GM18861 (cell line): ENCODE measurements at regions not wholly inside any gene's neighbourhood (a gene's known extent, or its start where the extent isn't known, plus 50 kb on each side); places are given as distances from the start of the nearest gene placed in this dataset.
"Not testable (repeated sequence)": the region's sequence is repeated elsewhere in the genome, so short reads cannot be mapped to it uniquely, and the experiment has no call there.

Experiments used
- ATAC-seq: cut with Tn5 transposase; IDR thresholded peaks from one replicate; pipeline ENCODE4 v1.9.1; 2021; ENCODE audit not compliant: unreplicated experiment

DNA sequence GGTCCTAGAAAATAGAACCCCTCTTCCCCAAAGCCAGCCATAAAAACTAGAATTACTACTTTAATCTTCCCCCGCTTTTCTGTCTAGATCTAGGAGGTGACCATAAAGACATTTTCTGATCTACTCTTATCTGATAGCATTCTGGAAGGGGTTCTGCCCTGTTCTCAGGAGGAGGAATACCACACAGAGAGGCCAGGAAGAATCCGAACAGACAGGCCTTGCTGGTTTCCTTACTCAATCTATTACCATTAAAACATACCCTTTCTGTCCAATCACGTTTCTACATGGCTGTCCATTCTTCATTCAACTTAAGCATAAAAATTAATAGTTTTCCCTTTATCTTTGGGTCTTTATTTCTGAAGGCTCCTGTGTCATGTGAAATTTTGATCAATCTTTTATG lies 198.7 kb downstream of the GPAT3 start:
- no peak for ATAC-seq

DNA sequence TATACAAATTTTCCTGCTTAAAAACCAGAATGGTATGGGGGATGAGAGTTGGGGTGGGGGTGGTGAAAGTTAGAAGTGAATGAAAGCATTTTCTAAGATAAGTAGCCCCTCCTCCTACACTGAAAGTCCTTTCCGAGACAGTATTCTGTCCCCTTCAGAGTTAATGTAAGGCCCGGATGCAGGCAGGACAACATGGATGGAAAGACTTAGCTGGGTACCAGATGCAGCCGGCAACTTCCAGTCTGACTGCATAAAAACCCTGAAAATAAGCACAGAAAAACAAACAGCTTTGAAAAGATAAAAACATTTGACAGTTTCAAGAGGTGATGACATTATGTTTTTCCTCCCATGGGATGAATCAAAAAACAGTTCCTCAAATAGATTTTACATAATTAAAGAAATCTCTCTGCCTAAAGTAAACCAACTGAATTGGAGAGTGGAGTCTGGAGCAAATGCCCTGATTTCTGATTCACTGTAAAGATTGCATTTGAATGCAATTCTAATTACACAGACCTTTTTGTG lies 196.3 kb downstream of the GPAT3 start:
- no peak for ATAC-seq

DNA sequence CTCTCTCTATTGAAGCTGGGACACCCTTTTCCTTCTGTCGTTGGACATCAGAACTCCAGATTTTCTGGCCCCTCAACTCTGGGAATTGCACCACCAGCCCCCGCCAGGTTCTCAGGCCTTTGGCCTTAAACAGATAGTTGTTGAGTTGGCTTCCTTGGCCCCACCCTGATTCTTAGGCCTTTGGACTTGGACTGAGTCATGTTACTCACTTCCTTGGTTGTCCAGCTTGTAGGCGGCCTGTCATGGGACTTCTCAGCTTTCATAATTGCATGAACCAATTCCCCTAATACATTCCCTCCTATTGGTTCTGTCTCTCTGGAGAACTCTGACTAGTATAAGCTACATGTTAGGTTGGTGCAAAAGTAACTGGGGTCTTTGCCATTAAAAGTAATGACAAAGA lies 195.7 kb downstream of the GPAT3 start:
- ATAC-seq = no peak

DNA sequence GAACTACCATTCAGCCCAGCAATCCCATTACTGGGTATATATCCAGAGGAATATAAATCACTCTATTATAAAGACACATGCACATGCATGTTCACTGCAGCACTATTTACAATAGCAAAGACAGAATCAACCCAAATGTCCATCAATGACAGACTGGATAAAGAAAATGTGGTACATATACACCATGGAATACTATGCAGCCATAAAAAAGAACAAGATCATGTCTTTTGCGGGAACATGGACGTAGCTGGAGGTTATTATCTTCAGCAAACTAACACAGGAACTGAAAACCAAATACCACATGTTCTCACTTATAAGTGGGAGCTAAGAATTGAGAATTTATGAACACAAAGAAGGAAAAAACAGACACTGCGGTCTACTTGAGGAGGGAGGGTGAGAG lies 195.1 kb downstream of the GPAT3 start:
- ATAC-seq = not testable (repeated sequence)

- ATAC-seq = no peak
Observed at GRCh38 chr4:83728191-83728590, 192.3 kb downstream of the GPAT3 start.

DNA sequence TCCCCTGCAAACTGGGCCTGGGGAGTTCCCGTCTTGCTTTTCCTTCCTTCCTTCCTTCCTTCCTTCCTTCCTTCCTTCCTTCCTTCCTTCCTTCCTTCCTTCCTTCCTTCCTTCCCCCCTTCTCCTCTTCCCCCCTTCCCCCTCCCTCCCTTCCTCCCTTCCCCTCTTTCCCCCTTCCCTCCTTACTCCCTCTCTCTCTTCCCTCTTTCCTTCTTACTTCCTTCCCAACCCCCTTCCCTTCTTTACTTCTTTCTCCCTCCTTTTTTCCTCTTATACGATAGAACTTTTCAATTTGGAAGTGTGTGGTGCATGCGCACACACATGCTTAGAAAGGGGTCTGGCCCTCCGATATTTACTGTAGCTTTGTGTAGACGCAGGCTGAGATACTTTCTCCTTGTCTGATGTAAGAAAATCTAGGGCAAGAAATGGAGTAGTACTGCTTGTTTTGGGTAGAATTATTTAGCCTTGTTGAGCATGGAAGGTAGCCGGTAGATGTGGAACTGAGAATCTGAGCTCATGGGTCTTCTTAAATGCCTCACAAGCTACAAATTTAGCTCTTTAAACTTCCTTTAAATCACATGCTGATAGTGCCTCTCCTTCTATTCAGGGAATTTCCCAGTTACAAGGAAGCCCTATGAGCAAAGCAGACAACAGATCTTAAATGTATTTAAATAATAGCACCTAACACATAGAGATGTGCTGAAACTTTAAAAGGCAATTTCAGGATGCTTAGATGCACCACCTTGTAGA lies 189.6 kb downstream of the GPAT3 start:
- ATAC-seq = no peak

GRCh38 chr4:83724485-83725335 lies 188.8 kb downstream of the GPAT3 start:
- ATAC-seq = no peak

GRCh38 chr4:83723609-83724008 lies 187.7 kb downstream of the GPAT3 start:
- ATAC-seq = no peak

DNA sequence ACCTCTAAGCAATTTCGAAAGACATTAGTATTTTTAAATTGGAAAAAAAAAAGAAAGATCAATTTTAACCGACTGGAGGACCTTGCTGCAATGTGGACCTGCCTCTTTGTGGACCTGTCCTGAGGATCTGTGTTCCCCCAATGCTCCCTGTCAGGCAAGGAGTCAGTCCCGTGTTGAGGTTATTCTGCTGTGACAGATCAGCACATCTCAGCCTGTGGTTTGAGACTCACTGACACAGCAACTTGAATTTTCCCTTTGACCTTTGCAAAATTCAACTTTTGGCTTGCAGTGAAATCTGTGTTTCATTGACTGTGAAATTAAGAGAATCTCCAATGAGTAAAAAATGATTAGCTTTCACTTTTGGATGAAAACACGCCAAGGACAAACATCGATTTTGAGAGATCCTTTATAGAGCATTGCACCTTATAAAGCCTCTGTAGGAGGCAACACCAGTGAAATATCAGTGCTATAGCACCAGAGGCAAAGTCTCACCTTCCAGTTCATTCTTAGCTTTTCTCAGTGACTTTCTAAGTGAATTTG lies 186.9 kb downstream of the GPAT3 start:
- no peak for ATAC-seq

DNA sequence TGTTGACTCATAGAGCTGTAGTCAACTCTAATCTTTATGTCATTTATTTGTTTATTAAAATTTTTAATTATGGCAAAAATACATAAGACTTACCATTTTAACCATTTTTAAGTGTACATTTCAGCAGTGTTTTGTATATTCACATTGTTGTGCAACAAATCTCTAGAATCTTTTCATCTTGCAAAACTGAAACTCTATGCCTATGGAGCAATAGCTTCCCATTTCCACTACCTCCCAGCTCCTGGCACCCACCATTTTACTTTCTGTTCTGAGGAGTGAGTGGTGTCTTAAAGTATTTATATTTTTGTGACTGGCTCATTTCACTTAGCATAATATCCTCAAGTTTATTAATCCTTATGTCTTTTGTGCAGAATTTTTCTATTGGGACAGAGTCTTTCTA lies 181.0 kb downstream of the GPAT3 start:
- ATAC-seq = no peak

DNA sequence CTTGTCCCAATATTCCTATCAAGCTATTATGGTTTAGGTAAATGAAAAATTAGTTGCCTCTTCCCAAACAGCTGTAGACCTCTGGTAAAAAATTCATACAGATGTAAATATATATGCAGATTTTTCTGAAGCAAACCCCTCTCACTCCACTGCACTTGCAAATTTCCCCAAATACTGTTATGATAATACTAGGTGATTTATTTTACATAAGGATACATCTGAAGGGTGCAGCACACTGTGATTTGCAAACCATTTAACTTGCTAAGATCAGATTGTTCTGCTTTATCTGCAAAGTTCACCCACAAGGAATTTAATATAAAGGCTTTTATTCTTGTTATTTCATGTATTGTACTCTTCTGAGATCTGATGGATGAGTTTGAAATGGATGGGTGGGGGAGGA lies 177.0 kb downstream of the GPAT3 start:
- ATAC-seq = no peak

GRCh38 chr4:83709627-83710026 lies 173.7 kb downstream of the GPAT3 start:
- no peak for ATAC-seq

GRCh38 chr4:83708500-83709175 lies 172.7 kb downstream of the GPAT3 start:
- no peak for ATAC-seq

DNA sequence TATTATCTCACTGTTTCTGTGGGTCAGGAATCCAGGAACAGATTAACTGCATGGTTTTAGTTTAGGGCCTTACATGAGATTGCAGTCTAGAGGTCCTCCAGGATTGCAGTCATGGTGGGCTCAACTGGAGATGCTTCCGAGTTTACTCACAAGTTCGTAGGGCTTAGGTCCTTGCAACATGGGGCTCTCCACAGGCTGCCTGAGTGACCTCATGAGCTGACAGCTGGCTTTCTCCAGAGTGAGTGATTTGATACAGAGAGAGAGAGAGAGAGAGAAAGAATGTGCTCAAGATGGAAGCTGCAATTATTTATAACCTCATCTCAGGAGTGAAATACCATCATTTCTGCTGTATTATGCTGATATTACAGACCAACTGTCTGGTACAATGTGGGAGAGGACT lies 168.9 kb downstream of the GPAT3 start:
- ATAC-seq = no peak

DNA sequence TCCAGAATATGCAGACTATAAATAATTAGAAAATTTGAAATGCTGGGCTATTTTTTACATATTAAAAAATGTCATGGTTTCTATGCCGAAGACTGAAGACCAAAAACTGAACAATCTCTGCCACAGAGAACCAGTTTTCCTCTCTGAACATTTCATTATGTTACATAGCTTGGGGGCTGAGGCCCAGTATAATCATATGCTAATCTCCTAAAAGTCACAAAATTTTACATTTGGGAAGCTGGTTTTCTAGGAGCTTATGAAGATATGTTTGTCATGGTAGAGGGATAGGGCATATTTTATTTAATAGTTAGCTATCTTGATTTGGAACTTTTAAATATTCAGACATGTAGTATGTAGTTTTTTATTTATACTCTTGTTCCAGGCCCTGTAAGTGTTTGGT lies 167.8 kb downstream of the GPAT3 start:
- no peak for ATAC-seq

DNA sequence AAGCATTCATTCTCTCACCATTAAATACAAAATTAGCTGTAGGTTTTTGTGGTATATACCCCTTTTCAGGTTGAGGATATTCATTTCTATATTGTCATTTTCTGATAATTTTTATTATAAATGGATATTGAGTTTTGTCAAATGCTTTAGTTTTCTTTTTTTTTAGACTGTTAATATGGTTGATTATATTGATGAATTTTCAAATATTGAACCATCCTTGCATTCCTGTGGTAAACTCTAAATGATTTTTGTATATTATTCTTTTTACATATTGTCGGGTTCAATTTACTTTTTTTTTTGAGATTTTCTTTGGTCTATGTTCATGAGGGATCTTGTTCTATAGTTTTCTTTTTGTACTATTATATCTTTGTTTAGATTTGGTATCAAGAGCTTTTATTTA lies 165.1 kb downstream of the GPAT3 start:
- ATAC-seq = no peak

DNA sequence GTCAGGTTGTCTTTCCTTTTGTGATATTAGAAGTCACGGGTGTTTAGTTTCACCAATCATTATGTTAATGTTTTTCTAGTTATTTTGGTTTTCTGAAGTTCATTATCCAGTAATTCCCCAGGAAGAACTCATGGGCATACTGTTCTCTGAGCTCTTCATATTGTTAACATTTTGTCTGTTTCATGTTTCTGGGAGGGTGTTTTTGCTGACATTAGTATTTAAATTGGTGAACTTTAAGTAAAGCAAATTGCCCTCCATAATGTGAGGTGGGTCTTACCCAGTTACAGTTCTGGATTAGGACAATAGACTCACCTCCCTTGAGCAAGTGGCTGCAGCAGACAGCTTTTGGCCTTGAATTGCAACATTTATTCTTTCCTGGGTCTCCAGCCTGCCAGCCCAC lies 163.4 kb downstream of the GPAT3 start:
- ATAC-seq = no peak

GRCh38 chr4:83692028-83692427 lies 156.1 kb downstream of the GPAT3 start:
- no peak for ATAC-seq

DNA sequence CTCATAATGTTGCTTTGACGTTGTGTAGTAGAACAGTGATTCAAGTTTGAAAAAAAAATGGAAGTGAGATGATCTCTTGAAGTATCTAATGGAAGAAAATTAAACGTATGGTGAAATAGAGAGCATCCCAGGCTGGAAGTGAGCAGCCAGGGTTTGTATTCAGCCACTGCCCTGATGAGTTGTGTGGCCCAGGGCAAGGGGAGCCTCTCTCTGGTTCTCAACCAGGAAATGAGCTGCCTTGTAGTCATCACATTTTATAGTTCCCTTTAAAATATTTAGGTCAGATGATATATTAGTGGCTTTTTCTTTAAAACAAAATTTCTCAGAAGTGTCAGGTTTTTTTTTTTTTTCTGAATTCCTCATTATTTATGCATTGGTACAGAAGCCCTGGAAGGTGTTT lies 150.3 kb downstream of the GPAT3 start:
- no peak for ATAC-seq

GRCh38 chr4:83679692-83680091 lies 143.8 kb downstream of the GPAT3 start:
- no peak for ATAC-seq

DNA sequence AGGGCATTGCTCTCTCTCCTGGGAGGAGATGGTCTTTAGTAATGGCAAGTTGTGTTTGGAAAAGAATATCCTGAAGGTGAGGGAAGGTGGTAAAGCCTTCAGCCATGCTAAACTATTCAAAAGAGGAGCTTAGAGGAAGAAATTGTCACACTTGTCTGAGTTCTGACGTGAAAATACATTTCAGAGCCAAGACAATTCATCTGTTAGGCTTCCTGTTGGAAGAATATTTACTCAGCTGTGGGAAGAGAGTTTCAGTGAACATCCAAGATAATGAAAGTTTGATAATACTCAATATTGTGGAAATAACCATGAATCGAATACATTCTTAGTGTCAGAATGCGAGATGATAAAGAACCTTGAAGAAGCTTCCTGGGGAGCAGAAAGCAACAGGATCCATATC lies 143.3 kb downstream of the GPAT3 start:
- ATAC-seq = no peak
